GM18520 (cell line): ENCODE measurements at regions not wholly inside any gene's neighbourhood (a gene's known extent, or its start where the extent isn't known, plus 50 kb on each side); places are given as distances from the start of the nearest gene placed in this dataset.
"Not testable (repeated sequence)": the region's sequence is repeated elsewhere in the genome, so short reads cannot be mapped to it uniquely, and the experiment has no call there.

Experiments
- ATAC-seq: cut with Tn5 transposase; IDR thresholded peaks from one replicate; pipeline ENCODE4 v1.9.1; 2021; ENCODE audit not compliant: unreplicated experiment

DNA sequence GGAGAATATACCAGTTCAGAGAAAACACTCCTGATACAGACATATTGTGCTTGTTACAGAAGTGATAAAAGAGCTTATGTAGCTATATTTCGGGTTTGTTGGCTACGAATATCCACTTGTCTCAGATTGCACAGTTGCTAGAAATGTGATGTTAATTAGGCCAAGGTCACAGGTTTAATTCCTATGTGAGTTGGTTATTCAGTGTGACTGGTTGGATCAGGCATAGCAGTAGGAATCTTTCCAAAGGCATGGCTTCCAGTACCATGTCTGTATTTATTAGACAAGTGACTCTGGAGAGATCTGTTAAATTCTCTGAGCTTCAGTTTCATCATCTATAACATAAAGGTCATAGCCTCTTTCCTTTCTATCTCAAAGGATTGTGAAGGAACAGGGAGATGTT, 152.7 kb upstream of the KITLG start:
- ATAC-seq: no peak

DNA sequence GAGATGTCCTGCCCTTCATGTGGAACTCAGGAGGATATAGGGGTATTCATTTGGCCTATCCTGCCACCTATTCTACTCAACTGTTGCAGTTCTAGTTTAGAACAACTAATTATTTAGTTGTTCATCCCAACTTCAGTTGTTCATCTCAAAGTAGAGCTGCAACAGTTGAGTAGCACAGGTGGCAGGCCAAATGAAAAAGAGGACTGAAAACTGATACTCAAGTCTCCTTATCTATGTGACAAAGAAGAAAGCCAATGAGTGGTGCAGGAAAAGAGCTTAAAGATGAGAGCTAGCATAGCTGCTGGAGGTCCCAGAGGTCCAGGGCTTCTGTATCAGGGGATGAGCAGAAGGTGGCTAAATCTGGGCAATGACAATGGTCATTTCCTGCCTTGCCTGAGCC, 148.9 kb upstream of the KITLG start:
- no peak for ATAC-seq

- no peak for ATAC-seq
These were observed 146.8 kb upstream of the KITLG start for GRCh38 chr12:88726806-88727720.

DNA sequence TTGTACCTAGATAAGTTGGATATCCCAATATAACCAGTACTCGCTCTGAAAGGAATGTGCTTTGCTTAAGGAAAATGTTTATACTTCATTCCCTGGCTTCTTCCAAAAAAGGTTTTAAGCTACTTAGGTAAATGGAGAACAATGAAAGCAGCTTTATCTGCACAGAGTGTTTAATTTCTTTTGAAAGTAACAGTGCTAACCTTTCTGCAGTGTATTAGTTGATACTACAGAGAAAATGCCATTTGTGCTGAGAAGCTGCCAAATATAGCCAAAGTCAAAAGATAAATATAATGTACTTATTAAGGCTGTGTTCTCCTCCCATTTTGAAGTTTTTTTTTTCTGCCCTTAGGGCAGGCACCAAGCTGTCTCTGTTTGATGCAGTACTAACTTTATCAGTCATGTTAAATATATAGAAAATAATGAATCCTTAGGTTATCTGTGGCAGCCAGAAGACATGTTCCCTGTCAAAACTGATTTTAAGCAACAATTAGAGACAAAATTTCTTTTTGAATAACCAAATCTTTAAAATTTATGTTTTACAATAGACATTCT, 145.4 kb upstream of the KITLG start:
- no peak for ATAC-seq

DNA sequence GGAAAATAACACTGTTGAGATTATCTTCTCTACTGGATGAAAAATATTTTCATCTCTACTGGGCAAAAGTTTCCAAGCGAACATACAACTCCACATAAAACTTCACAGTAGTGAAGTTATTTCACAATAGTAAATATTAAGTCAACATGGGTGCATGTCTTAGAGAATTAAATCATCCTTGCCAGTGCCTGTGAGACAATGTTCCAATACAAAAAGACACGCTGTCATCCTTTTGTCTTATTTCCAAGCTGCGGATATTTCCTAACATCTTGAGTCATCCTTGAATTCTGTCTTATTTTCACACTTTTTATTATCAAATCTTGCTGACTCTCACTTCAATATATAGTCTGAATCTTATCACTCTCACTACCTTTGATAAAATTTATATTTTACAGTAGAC, 142.9 kb upstream of the KITLG start:
- ATAC-seq: no peak

- ATAC-seq: no peak
These were observed 140.7 kb upstream of the KITLG start for GRCh38 chr12:88720785-88721650.

GRCh38 chr12:88720231-88720630, 140.0 kb upstream of the KITLG start:
- no peak for ATAC-seq

GRCh38 chr12:88717188-88717587, 136.9 kb upstream of the KITLG start:
- no peak for ATAC-seq

DNA sequence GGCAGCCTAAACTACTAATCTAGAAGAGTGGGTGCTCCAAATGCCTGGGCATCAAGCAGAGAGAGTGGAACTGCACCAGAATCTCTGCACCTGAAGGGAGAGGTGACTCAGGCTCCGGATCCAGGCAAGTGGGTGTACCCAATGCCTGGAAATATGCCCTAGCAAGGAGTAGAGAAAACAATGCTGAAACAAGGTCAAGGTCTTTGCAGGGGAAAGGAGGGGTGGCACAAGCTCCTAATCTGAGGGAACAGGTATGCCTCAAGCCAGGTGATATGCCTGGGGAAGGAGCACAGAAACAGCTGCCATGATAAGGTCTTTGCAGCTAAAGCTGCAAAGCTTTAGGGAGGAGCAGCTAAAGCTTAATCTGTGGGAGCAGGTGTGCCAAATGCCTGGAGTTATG, 136.0 kb upstream of the KITLG start:
- ATAC-seq: no peak

GRCh38 chr12:88715673-88716072, 135.4 kb upstream of the KITLG start:
- no peak for ATAC-seq

GRCh38 chr12:88714263-88714882, 134.1 kb upstream of the KITLG start:
- ATAC-seq: not testable (repeated sequence)

DNA sequence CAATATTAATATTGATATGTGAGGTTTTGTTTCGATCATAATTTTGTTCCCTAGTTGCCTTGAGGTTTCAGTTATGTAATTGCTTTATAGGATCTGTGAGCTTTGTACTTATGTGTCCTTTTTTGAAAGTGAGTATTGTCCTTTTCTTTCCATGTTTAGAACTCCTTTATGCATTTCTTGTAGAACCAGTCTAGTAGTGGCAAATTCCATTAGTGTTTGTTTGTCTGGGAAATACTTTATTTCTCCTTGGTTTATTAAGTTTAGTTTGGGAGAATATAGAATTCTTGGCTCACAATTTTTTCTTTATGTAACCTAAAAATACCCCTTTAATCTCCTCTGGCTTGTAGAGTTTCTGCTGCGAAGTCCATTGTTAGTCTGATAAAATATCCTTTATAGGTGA, 127.5 kb upstream of the KITLG start:
- ATAC-seq: no peak

DNA sequence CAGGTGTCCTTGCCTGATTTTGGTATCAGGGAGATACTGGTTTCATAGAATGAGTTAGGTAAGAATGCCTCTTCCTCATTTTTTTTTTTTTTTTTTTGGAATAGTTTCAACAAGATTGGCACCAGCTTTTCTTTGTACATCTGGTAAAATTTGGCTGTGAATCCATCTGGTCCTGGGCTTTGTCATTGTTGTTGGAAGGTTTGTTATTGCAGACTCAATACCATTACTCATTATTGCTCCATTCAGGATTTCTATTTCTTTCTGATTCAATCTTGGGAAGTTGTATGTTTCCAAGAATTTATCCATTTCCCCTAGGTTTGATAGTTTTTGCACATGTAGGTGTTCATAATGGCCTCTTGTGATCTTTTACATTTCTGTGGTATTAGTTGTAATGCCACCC, 126.0 kb upstream of the KITLG start:
- no peak for ATAC-seq

GRCh38 chr12:88703790-88704189, 123.5 kb upstream of the KITLG start:
- no peak for ATAC-seq

- ATAC-seq: no peak
These were observed 118.2 kb upstream of the KITLG start for GRCh38 chr12:88698471-88698870.

DNA sequence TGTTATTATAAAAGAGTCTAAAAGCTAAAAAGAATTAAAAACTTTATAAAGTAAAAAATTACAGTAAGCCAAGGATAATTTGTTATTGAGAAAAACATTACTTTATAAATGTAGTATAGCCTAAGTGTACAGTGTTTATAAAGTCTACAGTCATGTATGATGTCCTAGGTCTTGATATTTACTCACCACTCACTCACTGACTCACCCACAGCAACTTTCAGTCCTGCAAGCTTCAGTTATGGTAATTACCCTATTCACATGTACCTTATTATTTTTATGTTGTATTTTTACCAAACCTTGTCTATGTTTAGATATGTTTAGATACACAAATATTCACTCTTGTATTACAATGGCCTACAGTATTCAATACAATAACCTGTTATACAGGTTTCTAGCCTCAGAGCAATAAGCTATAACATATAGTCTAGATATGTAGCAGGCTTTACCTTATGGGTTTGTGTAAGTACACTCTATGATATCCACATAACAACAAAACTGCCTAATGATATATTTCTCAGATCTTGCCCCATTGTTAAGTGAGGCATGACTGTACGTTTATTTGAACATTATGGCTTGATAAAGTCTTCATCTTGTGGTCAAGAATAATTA, 113.7 kb upstream of the KITLG start:
- no peak for ATAC-seq

- no peak for ATAC-seq
These were observed 111.5 kb upstream of the KITLG start for GRCh38 chr12:88691811-88692210.

- ATAC-seq: no peak
These were observed 104.3 kb upstream of the KITLG start for GRCh38 chr12:88684610-88685009.

DNA sequence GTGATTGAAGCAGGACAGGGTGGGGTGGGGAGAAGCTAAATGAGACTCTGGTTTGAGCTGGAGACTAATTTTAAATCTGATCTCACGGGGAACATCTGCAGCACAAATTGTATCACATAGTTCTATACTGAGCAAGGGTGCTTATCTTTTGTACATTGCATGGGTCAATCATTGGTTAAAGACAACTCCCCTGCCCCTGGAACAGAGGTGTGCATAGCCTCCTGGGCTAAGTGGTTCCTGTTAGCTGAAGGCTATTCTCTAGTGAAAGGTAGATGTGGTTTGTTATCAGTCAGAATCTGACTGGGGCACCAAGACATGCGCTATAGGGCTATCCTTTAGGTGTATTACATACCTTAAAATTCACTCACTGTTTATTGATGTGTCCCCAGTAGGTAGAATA, 103.9 kb upstream of the KITLG start:
- no peak for ATAC-seq

DNA sequence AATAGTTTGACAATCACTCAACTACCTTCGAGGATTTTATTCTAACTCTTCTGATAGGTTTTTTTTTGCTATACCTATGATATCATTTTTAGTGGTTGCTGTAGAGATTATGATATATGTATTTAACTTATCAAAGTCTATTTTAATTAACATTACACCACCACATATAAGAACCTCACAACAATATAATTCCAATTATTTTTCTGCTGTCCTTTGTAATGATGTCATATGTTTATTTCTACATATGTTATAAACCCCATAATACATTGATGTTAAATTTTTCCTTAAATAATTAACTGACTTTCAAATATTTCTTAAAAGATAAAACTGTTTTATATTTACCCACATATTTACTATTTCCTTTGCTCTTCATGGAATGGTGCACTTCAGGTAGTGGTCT, 103.4 kb upstream of the KITLG start:
- no peak for ATAC-seq

DNA sequence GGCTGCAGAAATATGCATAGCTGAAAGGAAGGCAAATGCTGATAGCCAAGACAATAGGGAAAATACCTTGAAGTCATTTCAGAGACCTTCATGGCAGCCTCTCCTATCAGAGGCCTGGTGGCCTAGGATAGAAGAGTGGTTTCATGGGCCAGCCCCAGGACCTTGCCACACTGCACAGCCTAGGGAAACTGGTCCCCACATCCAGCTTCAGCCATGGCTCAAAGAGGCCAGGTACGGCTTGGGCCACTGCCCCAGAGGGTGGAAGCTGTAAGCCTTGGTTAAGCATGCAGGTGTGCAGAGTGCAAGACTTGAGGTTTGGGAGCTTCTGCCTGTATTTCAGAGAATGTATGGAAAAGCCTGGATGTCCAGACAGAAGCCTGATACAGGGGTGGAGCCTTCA, 101.0 kb upstream of the KITLG start:
- no peak for ATAC-seq
